Astrocyte (in vitro differentiated cells and primary cell): ENCODE measurements at regions not wholly inside any gene's neighbourhood (a gene's known extent, or its start where the extent isn't known, plus 50 kb on each side); places are given as distances from the start of the nearest gene placed in this dataset.

Experiments
- DNase-seq: peaks from one replicate; pipeline ENCODE4 v3.0.0-alpha.2; 2010; ENCODE audit warnings: low read depth
- FAIRE-seq: peaks from 2 replicates; lab custom pipeline; 2011; peaks lifted over from hg19 to GRCh38; lab: Jason Lieb, UNC
- H2AFZ ChIP-seq: 2 replicates; pipeline ENCODE4 v1.6.0; 2012; ENCODE audit warnings: low read depth, low read length, inconsistent platforms
- H3K27ac ChIP-seq: 2 replicates; pipeline ENCODE4 v1.5.1; 2011; ENCODE audit warnings: low read depth, low read length, inconsistent platforms
- H3K27me3 ChIP-seq: 2 replicates; pipeline ENCODE4 v1.6.0; 2011; ENCODE audit warnings: low read length, inconsistent platforms; ENCODE audit not compliant: insufficient read depth
- H3K36me3 ChIP-seq: 2 replicates; pipeline ENCODE4 v1.5.1; 2011; ENCODE audit warnings: low read length, inconsistent platforms; ENCODE audit not compliant: insufficient read depth
- H3K4me1 ChIP-seq: 2 replicates; pipeline ENCODE4 v1.5.1; 2011; ENCODE audit warnings: low read length, inconsistent platforms; ENCODE audit not compliant: insufficient read depth
- H3K4me2 ChIP-seq: 2 replicates; pipeline ENCODE4 v1.6.0; 2012; ENCODE audit warnings: low read length, inconsistent platforms
- H3K4me3 ChIP-seq: 2 replicates; pipeline ENCODE4 v1.5.1; 2011; ENCODE audit warnings: low read depth, mild to moderate bottlenecking, low read length, inconsistent platforms; ENCODE audit not compliant: insufficient read depth
- H3K79me2 ChIP-seq: 2 replicates; pipeline ENCODE4 v1.6.0; 2012; ENCODE audit warnings: mild to moderate bottlenecking, low read length, inconsistent platforms; ENCODE audit not compliant: insufficient read depth
- H3K9ac ChIP-seq: 2 replicates; pipeline ENCODE4 v1.6.0; 2012; ENCODE audit warnings: mild to moderate bottlenecking, low read length, inconsistent platforms
- H3K9me3 ChIP-seq: 2 replicates; pipeline ENCODE4 v1.5.1; 2012; ENCODE audit warnings: low read depth, mild to moderate bottlenecking, low read length, inconsistent platforms; ENCODE audit not compliant: insufficient read depth
- H4K20me1 ChIP-seq: 2 replicates; pipeline ENCODE4 v1.6.0; 2012; ENCODE audit warnings: low read length, inconsistent platforms; ENCODE audit not compliant: insufficient read depth
- H3K27ac Mint-ChIP-seq: one replicate; pipeline ENCODE4 v1.8.0; 2021; ENCODE audit warnings: mild to moderate bottlenecking, mixed read lengths; ENCODE audit not compliant: unreplicated experiment
- H3K27me3 Mint-ChIP-seq: one replicate; pipeline ENCODE4 v1.8.0; 2021; ENCODE audit warnings: low read depth, mixed read lengths; ENCODE audit not compliant: unreplicated experiment
- H3K36me3 Mint-ChIP-seq: one replicate; pipeline ENCODE4 v1.8.0; 2021; ENCODE audit warnings: low read depth, mixed read lengths; ENCODE audit not compliant: unreplicated experiment
- H3K4me1 Mint-ChIP-seq: one replicate; pipeline ENCODE4 v1.8.0; 2021; ENCODE audit warnings: low read depth, mixed read lengths; ENCODE audit not compliant: unreplicated experiment
- H3K4me3 Mint-ChIP-seq: one replicate; pipeline ENCODE4 v1.8.0; 2021; ENCODE audit warnings: mild to moderate bottlenecking, moderate library complexity, mixed read lengths; ENCODE audit not compliant: unreplicated experiment
- H3K9me3 Mint-ChIP-seq: one replicate; pipeline ENCODE4 v1.8.0; 2021; ENCODE audit warnings: mild to moderate bottlenecking, mixed read lengths; ENCODE audit not compliant: unreplicated experiment
- EZH2 ChIP-seq: IDR thresholded peaks from 2 replicates; pipeline ENCODE4 v1.6.1; 2012; ENCODE audit warnings: mild to moderate bottlenecking, low read length, inconsistent platforms; ENCODE audit not compliant: insufficient read depth
- TF ChIP-seq, protein P1 (sequence below): IDR thresholded peaks from 2 replicates; pipeline ENCODE4 v1.5.1; 2011; ENCODE audit warnings: low read depth, mild to moderate bottlenecking, inconsistent platforms, low read length, moderate library complexity; ENCODE audit not compliant: insufficient read depth

DNA sequence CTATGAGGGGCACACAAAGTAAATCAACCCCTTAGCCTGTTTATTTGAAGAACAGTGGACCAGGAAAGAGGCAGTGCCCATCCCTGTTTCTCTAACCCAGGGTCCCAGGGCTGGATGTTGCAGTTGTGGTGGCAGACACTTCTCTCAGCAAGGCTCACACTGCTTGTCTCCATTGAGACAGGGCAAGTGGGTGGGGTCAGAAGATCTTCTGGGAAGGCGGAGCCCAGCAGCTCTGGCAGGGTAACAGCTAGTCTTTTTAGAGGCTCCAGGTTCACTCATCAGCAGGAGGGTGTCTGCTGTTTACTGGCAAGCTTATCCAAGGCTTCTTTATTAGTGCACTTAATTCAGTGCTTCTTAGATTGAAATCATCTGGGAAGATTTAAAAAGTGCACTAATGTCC lies 659.8 kb upstream of the DIPK2B start:
- H3K4me1 ChIP-seq = no peaks in the 10 kb centered on the region
- H4K20me1 ChIP-seq = no peaks in the 10 kb centered on the region
- Mint-ChIP-seq H3K27me3 (no peaks in the 10 kb centered on the region), H3K36me3 (no peaks in the 10 kb centered on the region), H3K9me3 (no peaks in the 10 kb centered on the region), H3K27ac (no peak overlapping the region), H3K4me1 (no peaks in the 10 kb centered on the region), H3K4me3 (no peak overlapping the region)
- no peaks in the 10 kb centered on the region for H3K79me2 ChIP-seq
- TF ChIP-seq, protein P1, sequence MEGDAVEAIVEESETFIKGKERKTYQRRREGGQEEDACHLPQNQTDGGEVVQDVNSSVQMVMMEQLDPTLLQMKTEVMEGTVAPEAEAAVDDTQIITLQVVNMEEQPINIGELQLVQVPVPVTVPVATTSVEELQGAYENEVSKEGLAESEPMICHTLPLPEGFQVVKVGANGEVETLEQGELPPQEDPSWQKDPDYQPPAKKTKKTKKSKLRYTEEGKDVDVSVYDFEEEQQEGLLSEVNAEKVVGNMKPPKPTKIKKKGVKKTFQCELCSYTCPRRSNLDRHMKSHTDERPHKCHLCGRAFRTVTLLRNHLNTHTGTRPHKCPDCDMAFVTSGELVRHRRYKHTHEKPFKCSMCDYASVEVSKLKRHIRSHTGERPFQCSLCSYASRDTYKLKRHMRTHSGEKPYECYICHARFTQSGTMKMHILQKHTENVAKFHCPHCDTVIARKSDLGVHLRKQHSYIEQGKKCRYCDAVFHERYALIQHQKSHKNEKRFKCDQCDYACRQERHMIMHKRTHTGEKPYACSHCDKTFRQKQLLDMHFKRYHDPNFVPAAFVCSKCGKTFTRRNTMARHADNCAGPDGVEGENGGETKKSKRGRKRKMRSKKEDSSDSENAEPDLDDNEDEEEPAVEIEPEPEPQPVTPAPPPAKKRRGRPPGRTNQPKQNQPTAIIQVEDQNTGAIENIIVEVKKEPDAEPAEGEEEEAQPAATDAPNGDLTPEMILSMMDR = no peak
- no peak for TF ChIP-seq EZH2
- H3K4me3 ChIP-seq = no peak overlapping the region
- H3K27me3 ChIP-seq = no peaks in the 10 kb centered on the region
- DNase-seq = no peak
- no peak overlapping the region for H2AFZ ChIP-seq
- H3K27ac ChIP-seq = no peak overlapping the region
- FAIRE-seq = no peak
- H3K9ac ChIP-seq = no peak overlapping the region
- H3K9me3 ChIP-seq = no peaks in the 10 kb centered on the region
- H3K4me2 ChIP-seq = no peak overlapping the region
- H3K36me3 ChIP-seq = no peaks in the 10 kb centered on the region

DNA sequence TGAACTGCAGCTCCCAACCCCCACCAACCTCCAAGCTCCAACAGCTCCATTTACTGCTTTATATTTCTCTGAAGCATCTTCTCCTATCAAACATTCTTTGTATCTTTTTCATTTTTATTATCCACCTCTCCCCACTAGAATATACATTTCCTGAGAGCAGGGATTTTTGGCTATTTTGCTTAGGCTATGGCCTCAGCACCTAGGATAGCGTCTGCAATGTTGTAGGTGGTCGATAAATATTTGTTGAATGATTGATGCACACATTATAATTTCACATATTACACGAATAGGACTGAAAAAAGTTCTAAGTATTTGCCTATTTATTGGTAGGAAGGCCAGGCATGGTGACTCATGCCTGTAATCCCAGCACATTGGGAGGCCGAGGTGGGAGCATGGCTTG lies 658.7 kb upstream of the DIPK2B start:
- Histone ChIP-seq H4K20me1 (no peaks in the 10 kb centered on the region), H3K4me2 (no peak overlapping the region), H2AFZ (no peak overlapping the region), H3K79me2 (no peaks in the 10 kb centered on the region), H3K4me1 (no peaks in the 10 kb centered on the region), H3K27ac (no peak overlapping the region), H3K9ac (no peak overlapping the region), H3K27me3 (no peaks in the 10 kb centered on the region), H3K9me3 (no peaks in the 10 kb centered on the region), H3K36me3 (no peaks in the 10 kb centered on the region), H3K4me3 (no peak overlapping the region)
- TF ChIP-seq, protein P1 = no peak
- TF ChIP-seq EZH2 = no peak
- DNase-seq = no peak
- Mint-ChIP-seq H3K36me3 (no peaks in the 10 kb centered on the region), H3K27me3 (no peaks in the 10 kb centered on the region), H3K4me3 (no peak overlapping the region), H3K27ac (no peak overlapping the region), H3K4me1 (peaks cover under 1% of the 10 kb centered on the region), H3K9me3 (no peaks in the 10 kb centered on the region)
- peak; percentile 20 for FAIRE-seq

DNA sequence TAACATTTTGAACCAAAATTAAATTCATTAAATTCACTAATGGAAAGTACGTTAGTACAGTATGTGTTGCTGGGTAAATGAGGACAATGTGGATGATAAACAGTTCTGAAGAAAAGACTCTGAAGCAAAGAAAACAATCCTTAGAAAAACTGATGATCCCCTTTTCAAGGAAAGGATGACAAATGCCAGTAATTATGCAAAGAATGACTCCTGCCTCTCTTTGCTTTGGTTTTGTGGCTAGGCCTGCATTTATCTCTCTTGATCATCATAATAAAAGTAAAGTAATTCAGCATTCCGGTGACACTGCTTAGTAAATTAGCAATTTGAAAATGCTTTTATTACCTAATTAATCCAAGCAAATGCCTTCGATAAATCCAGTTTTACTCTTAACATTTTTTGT lies 652.2 kb upstream of the DIPK2B start:
- Mint-ChIP-seq H3K27ac (peak overlapping the region; percentile 89), H3K4me3 (no peak overlapping the region), H3K9me3 (no peaks in the 10 kb centered on the region), H3K4me1 (peaks cover 20% of the 10 kb centered on the region), H3K27me3 (no peaks in the 10 kb centered on the region), H3K36me3 (peaks cover 2% of the 10 kb centered on the region)
- H3K9ac ChIP-seq = no peak overlapping the region
- H2AFZ ChIP-seq = no peak overlapping the region
- peak overlapping the region; percentile 91 for H3K4me2 ChIP-seq
- H3K27ac ChIP-seq = peak overlapping the region; percentile 7
- peaks cover 16% of the 10 kb centered on the region for H3K4me1 ChIP-seq
- H3K27me3 ChIP-seq = no peaks in the 10 kb centered on the region
- H3K9me3 ChIP-seq = no peaks in the 10 kb centered on the region
- H3K79me2 ChIP-seq = peaks cover 22% of the 10 kb centered on the region
- FAIRE-seq = peak; percentile 90
- H4K20me1 ChIP-seq = no peaks in the 10 kb centered on the region
- peak; percentile 33 for DNase-seq
- H3K4me3 ChIP-seq = no peak overlapping the region
- TF ChIP-seq, protein P1 = no peak
- TF ChIP-seq EZH2 = no peak
- H3K36me3 ChIP-seq = no peaks in the 10 kb centered on the region
